ENCODE measurements at regions not wholly inside any gene's neighbourhood (a gene's known extent, or its start where the extent isn't known, plus 50 kb on each side); places are given as distances from the start of the nearest gene placed in this dataset.

- Mint-ChIP-seq H3K4me1 (no peaks in the 10 kb centered on the region), H3K9me3 (peaks cover 0 to 12% (median 8%) of the 10 kb centered on the region in 3 donors), H3K27ac (no peak overlapping the region), H3K4me3 (no peak overlapping the region), H3K36me3 (no peaks in the 10 kb centered on the region), H3K27me3 (no peaks in the 10 kb centered on the region)
- no peaks in the 10 kb centered on the region for H3K36me3 ChIP-seq (ENCODE audit: control insufficient read depth in 2 of 2, extremely low read depth in 1 of 2, insufficient read depth in 1 of 2, low read length in 1 of 2)
- POLR2A ChIA-PET: no interaction called here
- no peaks in the 10 kb centered on the region for H3K27me3 ChIP-seq (replicated peaks in 1 of 2; ENCODE audit: control insufficient read depth in 2 of 2, extremely low read depth in 1 of 2, insufficient read depth in 2 of 2, low read length in 1 of 2)
- no peaks in the 10 kb centered on the region for H3K9me3 ChIP-seq
- CTCF ChIA-PET: no interaction called here
- H3K27ac ChIP-seq (ENCODE audit: low read length): no peak overlapping the region
- H3K4me3 ChIP-seq (ENCODE audit: control insufficient read depth in 1 of 2, extremely low read depth in 1 of 2, low read length in 1 of 2): no peak overlapping the region
- no peak for DNase-seq
- H3K4me1 ChIP-seq (ENCODE audit: control insufficient read depth in 1 of 2, extremely low read depth in 1 of 2, insufficient read depth in 2 of 2, low read length in 2 of 2): no peaks in the 10 kb centered on the region
- ATAC-seq (replicated peaks in 1 of 4): no peak
Measured at GRCh38 chr6:126419901-126420300, 80.0 kb downstream of the CENPW start.

DNA sequence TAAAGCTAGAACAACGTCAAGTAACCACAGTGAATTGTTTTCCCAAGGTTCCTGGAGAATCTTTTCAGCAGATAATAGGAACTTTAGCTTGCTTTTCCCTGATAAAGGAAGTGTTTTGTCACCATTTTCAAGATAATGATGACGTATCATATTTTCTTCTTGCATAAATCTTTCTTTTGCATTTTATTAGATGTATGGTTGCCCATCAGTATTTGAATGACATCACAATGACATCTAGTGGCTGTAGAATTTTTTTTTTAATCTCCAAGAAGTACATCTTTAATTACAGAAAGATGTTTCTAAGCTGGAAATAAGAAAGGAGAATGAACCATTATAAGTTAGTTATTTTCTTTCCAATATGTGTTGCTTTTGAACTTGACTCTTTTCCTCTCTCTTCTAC is 83.0 kb downstream of the CENPW start:
- no peak for ATAC-seq (replicated peaks in 1 of 4)
- Histone ChIP-seq H3K27me3 (replicated peaks in 1 of 2; ENCODE audit: control insufficient read depth in 2 of 2, extremely low read depth in 1 of 2, insufficient read depth in 2 of 2, low read length in 1 of 2) (no peaks in the 10 kb centered on the region), H3K9me3 (no peaks in the 10 kb centered on the region), H3K4me3 (ENCODE audit: control insufficient read depth in 1 of 2, extremely low read depth in 1 of 2, low read length in 1 of 2) (no peak overlapping the region), H3K27ac (ENCODE audit: low read length) (no peak overlapping the region), H3K36me3 (ENCODE audit: control insufficient read depth in 2 of 2, extremely low read depth in 1 of 2, insufficient read depth in 1 of 2, low read length in 1 of 2) (no peaks in the 10 kb centered on the region), H3K4me1 (ENCODE audit: control insufficient read depth in 1 of 2, extremely low read depth in 1 of 2, insufficient read depth in 2 of 2, low read length in 2 of 2) (no peaks in the 10 kb centered on the region)
- WGBS (ENCODE audit: insufficient coverage): no CpG with 5 or more reads among the region's 2 CpGs
- H3K27me3 Mint-ChIP-seq: no peaks in the 10 kb centered on the region
- no peaks in the 10 kb centered on the region for H3K36me3 Mint-ChIP-seq
- no peak overlapping the region for H3K27ac Mint-ChIP-seq
- no peak for DNase-seq
- POLR2A ChIA-PET: no interaction called here
- CTCF ChIA-PET: interaction anchor here in 1 of 2 donors (0.6 kb wide), 1 partner anchor 146 kb away, joined by 3 read pairs; no protein-coding TSS in a partner anchor
- no peak overlapping the region for H3K4me3 Mint-ChIP-seq
- H3K4me1 Mint-ChIP-seq: no peaks in the 10 kb centered on the region
- H3K9me3 Mint-ChIP-seq: no peaks in the 10 kb centered on the region

DNA sequence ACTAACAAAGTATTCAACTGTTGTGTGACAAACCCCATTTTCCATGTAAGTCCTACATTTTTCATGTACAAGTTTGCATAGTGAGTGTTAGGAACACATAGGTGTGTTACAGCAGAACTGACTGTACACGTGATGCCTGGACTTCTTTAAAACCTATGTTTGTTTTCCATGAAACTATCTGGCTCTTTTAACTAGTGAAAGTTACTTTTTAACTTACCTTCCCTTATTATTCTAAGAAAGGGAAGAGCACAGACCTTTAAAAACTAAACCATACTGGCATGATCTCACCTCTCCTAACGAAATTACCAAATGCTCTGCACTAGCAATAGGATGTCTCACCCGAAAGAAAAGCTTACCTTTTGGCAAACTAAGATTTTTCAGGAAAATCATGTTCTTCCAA is 87.8 kb downstream of the CENPW start:
- no peaks in the 10 kb centered on the region for H3K9me3 Mint-ChIP-seq
- POLR2A ChIA-PET: no interaction called here
- no CpG with 5 or more reads among the region's 3 CpGs for WGBS (ENCODE audit: insufficient coverage)
- no peak for ATAC-seq (replicated peaks in 1 of 4)
- Histone ChIP-seq H3K9me3 (no peaks in the 10 kb centered on the region), H3K36me3 (ENCODE audit: control insufficient read depth in 2 of 2, extremely low read depth in 1 of 2, insufficient read depth in 1 of 2, low read length in 1 of 2) (no peaks in the 10 kb centered on the region), H3K27ac (ENCODE audit: low read length) (no peak overlapping the region), H3K4me3 (ENCODE audit: control insufficient read depth in 1 of 2, extremely low read depth in 1 of 2, low read length in 1 of 2) (no peak overlapping the region), H3K27me3 (replicated peaks in 1 of 2; ENCODE audit: control insufficient read depth in 2 of 2, extremely low read depth in 1 of 2, insufficient read depth in 2 of 2, low read length in 1 of 2) (no peaks in the 10 kb centered on the region), H3K4me1 (ENCODE audit: control insufficient read depth in 1 of 2, extremely low read depth in 1 of 2, insufficient read depth in 2 of 2, low read length in 2 of 2) (no peaks in the 10 kb centered on the region)
- H3K27ac Mint-ChIP-seq: no peak overlapping the region
- DNase-seq: no peak
- H3K4me1 Mint-ChIP-seq: no peaks in the 10 kb centered on the region
- no peaks in the 10 kb centered on the region for H3K27me3 Mint-ChIP-seq
- H3K4me3 Mint-ChIP-seq: no peak overlapping the region
- CTCF ChIA-PET: no interaction called here
- no peaks in the 10 kb centered on the region for H3K36me3 Mint-ChIP-seq

DNA sequence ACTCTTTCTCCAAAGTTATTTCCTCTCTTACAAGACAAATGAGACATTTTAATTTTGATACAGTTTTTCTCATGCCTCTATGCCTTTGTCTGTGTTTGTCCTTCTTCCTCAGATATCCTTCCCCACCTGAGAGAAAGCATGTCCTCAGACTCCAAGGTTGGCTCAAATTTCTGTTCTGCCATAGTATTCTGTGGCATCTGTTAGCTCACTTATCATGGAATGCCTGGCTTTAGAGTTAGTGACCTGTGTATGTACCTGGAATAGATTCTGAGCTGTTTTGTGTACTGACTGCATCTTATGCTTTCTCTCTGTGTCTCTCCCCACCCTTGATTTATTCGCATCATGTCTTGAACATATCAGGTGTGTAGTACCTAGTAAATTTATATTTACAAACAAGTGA is 90.0 kb downstream of the CENPW start:
- CTCF ChIA-PET: interaction anchor here in 1 of 2 donors (0.5 kb wide), 1 partner anchor 761 kb away, joined by 4 read pairs; no protein-coding TSS in a partner anchor

DNA sequence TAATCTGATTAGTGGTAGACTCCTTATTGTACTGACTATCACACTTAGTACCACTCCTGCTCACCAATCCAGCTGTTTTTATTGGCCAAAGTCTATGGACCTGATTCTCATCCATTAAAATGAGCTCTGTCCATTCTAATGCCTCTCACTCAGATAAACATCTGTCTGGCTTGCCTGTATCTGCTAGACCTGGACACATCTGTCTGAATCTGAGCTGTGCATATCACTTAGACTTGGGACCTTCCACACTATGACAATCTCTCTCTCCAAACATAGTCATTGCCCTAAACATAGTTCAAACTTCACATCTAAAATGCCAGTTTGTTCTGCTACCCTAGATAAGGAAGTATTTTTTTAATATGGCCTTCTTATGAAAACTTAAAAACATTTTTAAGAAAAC is 92.6 kb downstream of the CENPW start:
- Histone ChIP-seq H3K27me3 (replicated peaks in 1 of 2; ENCODE audit: control insufficient read depth in 2 of 2, extremely low read depth in 1 of 2, insufficient read depth in 2 of 2, low read length in 1 of 2) (no peaks in the 10 kb centered on the region), H3K27ac (ENCODE audit: low read length) (no peak overlapping the region), H3K9me3 (no peaks in the 10 kb centered on the region), H3K4me1 (ENCODE audit: control insufficient read depth in 1 of 2, extremely low read depth in 1 of 2, insufficient read depth in 2 of 2, low read length in 2 of 2) (no peaks in the 10 kb centered on the region), H3K36me3 (ENCODE audit: control insufficient read depth in 2 of 2, extremely low read depth in 1 of 2, insufficient read depth in 1 of 2, low read length in 1 of 2) (no peaks in the 10 kb centered on the region), H3K4me3 (ENCODE audit: control insufficient read depth in 1 of 2, extremely low read depth in 1 of 2, low read length in 1 of 2) (no peak overlapping the region)
- no peak for DNase-seq
- ATAC-seq (replicated peaks in 1 of 4): no peak
- H3K27me3 Mint-ChIP-seq: no peaks in the 10 kb centered on the region
- no peaks in the 10 kb centered on the region for H3K9me3 Mint-ChIP-seq
- H3K4me1 Mint-ChIP-seq: no peaks in the 10 kb centered on the region
- H3K27ac Mint-ChIP-seq: no peak overlapping the region
- no peak overlapping the region for H3K4me3 Mint-ChIP-seq
- CTCF ChIA-PET: no interaction called here
- H3K36me3 Mint-ChIP-seq: no peaks in the 10 kb centered on the region
- POLR2A ChIA-PET: no interaction called here

More for the DNA sequence above, 90.0 kb downstream of the CENPW start:
- H3K9me3 ChIP-seq: no peaks in the 10 kb centered on the region
- Mint-ChIP-seq H3K9me3 (no peaks in the 10 kb centered on the region), H3K4me3 (no peak overlapping the region), H3K4me1 (no peaks in the 10 kb centered on the region), H3K36me3 (no peaks in the 10 kb centered on the region), H3K27me3 (no peaks in the 10 kb centered on the region), H3K27ac (no peak overlapping the region)
- no peaks in the 10 kb centered on the region for H3K27me3 ChIP-seq (replicated peaks in 1 of 2; ENCODE audit: control insufficient read depth in 2 of 2, extremely low read depth in 1 of 2, insufficient read depth in 2 of 2, low read length in 1 of 2)
- no peak overlapping the region for H3K4me3 ChIP-seq (ENCODE audit: control insufficient read depth in 1 of 2, extremely low read depth in 1 of 2, low read length in 1 of 2)
- H3K4me1 ChIP-seq (ENCODE audit: control insufficient read depth in 1 of 2, extremely low read depth in 1 of 2, insufficient read depth in 2 of 2, low read length in 2 of 2): no peaks in the 10 kb centered on the region
- POLR2A ChIA-PET: no interaction called here
- no peaks in the 10 kb centered on the region for H3K36me3 ChIP-seq (ENCODE audit: control insufficient read depth in 2 of 2, extremely low read depth in 1 of 2, insufficient read depth in 1 of 2, low read length in 1 of 2)
- no CpG with 5 or more reads among the region's 1 CpG for WGBS (ENCODE audit: insufficient coverage)
- no peak for ATAC-seq (replicated peaks in 1 of 4)
- DNase-seq: no peak
- H3K27ac ChIP-seq (ENCODE audit: low read length): no peak overlapping the region

DNA sequence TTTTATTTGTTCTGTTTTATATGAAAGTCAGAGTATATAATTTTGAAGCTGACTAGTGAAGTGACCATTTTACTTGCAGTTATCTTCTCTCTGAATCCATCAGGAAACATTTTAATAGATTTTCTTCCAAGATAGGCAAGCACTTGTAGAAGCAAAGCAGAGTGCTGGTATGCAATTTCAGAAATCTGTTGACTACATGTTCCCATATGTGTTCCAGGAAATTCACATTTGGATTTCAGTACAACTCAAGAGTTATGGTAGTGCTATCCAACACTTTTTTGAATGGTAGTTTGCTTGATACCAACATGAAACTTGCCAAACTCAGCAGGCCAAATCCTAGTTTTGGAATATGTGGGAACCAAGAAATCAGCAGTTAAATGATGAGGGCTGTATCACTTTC is 94.0 kb downstream of the CENPW start:
- no peaks in the 10 kb centered on the region for H3K27me3 Mint-ChIP-seq
- Histone ChIP-seq H3K9me3 (no peaks in the 10 kb centered on the region), H3K36me3 (ENCODE audit: control insufficient read depth in 2 of 2, extremely low read depth in 1 of 2, insufficient read depth in 1 of 2, low read length in 1 of 2) (no peaks in the 10 kb centered on the region), H3K4me3 (ENCODE audit: control insufficient read depth in 1 of 2, extremely low read depth in 1 of 2, low read length in 1 of 2) (no peak overlapping the region), H3K4me1 (ENCODE audit: control insufficient read depth in 1 of 2, extremely low read depth in 1 of 2, insufficient read depth in 2 of 2, low read length in 2 of 2) (no peaks in the 10 kb centered on the region), H3K27me3 (replicated peaks in 1 of 2; ENCODE audit: control insufficient read depth in 2 of 2, extremely low read depth in 1 of 2, insufficient read depth in 2 of 2, low read length in 1 of 2) (no peaks in the 10 kb centered on the region), H3K27ac (ENCODE audit: low read length) (no peak overlapping the region)
- ChIA-PET CTCF (no interaction called here), POLR2A (no interaction called here)
- no peaks in the 10 kb centered on the region for H3K4me1 Mint-ChIP-seq
- no peaks in the 10 kb centered on the region for H3K9me3 Mint-ChIP-seq
- DNase-seq (no peak), ATAC-seq (replicated peaks in 1 of 4) (no peak)
- no peaks in the 10 kb centered on the region for H3K36me3 Mint-ChIP-seq
- H3K4me3 Mint-ChIP-seq: no peak overlapping the region
- no peak overlapping the region for H3K27ac Mint-ChIP-seq

- Mint-ChIP-seq H3K4me1 (no peaks in the 10 kb centered on the region), H3K36me3 (no peaks in the 10 kb centered on the region), H3K27me3 (no peaks in the 10 kb centered on the region), H3K4me3 (no peak overlapping the region), H3K27ac (no peak overlapping the region), H3K9me3 (no peaks in the 10 kb centered on the region)
- ATAC-seq (replicated peaks in 1 of 4) (no peak), DNase-seq (no peak)
- H3K36me3 ChIP-seq (ENCODE audit: control insufficient read depth in 2 of 2, extremely low read depth in 1 of 2, insufficient read depth in 1 of 2, low read length in 1 of 2): no peaks in the 10 kb centered on the region
- ChIA-PET CTCF (no interaction called here), POLR2A (no interaction called here)
- H3K9me3 ChIP-seq: no peaks in the 10 kb centered on the region
- no peak overlapping the region for H3K4me3 ChIP-seq (ENCODE audit: control insufficient read depth in 1 of 2, extremely low read depth in 1 of 2, low read length in 1 of 2)
- no peak overlapping the region for H3K27ac ChIP-seq (ENCODE audit: low read length)
- H3K27me3 ChIP-seq (replicated peaks in 1 of 2; ENCODE audit: control insufficient read depth in 2 of 2, extremely low read depth in 1 of 2, insufficient read depth in 2 of 2, low read length in 1 of 2): no peaks in the 10 kb centered on the region
- H3K4me1 ChIP-seq (ENCODE audit: control insufficient read depth in 1 of 2, extremely low read depth in 1 of 2, insufficient read depth in 2 of 2, low read length in 2 of 2): no peaks in the 10 kb centered on the region
Measured at GRCh38 chr6:126437205-126437604, 97.3 kb downstream of the CENPW start.
